HEK293 (cell line): ENCODE measurements at regions not wholly inside any gene's neighbourhood (a gene's known extent, or its start where the extent isn't known, plus 50 kb on each side); places are given as distances from the start of the nearest gene placed in this dataset.

Source experiments
- CTCF ChIA-PET: fragments of 350-600 bp; formaldehyde crosslinking; extraction: SDS; loops from one replicate; lab custom pipeline; 2021; ENCODE audit warnings: antibody characterized with exemption; lab: Yijun Ruan, JAX
- POLR2A ChIA-PET: fragments of 300-600 bp; formaldehyde crosslinking; extraction: SDS; loops from one replicate; lab custom pipeline; 2020; ENCODE audit warnings: antibody characterized with exemption, inconsistent platforms; lab: Yijun Ruan, JAX
- H3K27ac ChIP-seq: fragments of 200-500 bp; sonication (Bioruptor generic); 2 replicates; pipeline ENCODE4 v1.5.1; 2014; ENCODE audit warnings: low read depth, low read length, control low read depth, inconsistent platforms; ENCODE audit errors: extremely low read depth
- H3K36me3 ChIP-seq, 2 experiments: fragments of 200-500 bp in 1 of 2; sonication (Bioruptor generic) in 1 of 2; 1 replicate in 1 of 2; 2 replicates in 1 of 2; pipeline ENCODE4 v1.5.1; 2014 to 2017; ENCODE audit warnings: inconsistent platforms in 2 of 2, low read length in 2 of 2; ENCODE audit not compliant: control insufficient read depth in 2 of 2, insufficient read depth in 1 of 2
- H3K4me1 ChIP-seq: fragments of 200-500 bp; sonication (Bioruptor generic); 2 replicates; pipeline ENCODE4 v1.5.1; 2014; ENCODE audit warnings: mild to moderate bottlenecking, low read length, inconsistent platforms; ENCODE audit not compliant: control insufficient read depth, insufficient read depth
- H3K4me3 ChIP-seq: 2 replicates; pipeline ENCODE4 v1.5.1; 2011; ENCODE audit warnings: low read depth, mild to moderate bottlenecking, control low read depth, low read length, moderate library complexity
- H3K9me3 ChIP-seq: fragments of 200-500 bp; sonication (Bioruptor generic); 2 replicates; pipeline ENCODE4 v1.5.1; 2014; ENCODE audit warnings: low read depth, low read length, inconsistent platforms; ENCODE audit not compliant: control insufficient read depth, insufficient read depth
- KLF9 ChIP-seq: fragments of 450-650 bp; formaldehyde crosslinking; IDR thresholded peaks from 2 replicates; pipeline ENCODE4 v1.5.1; 2016; ENCODE audit warnings: missing biosample characterization, missing genetic modification characterization, low read depth
- MZF1 ChIP-seq: fragments of 450-650 bp; formaldehyde crosslinking; IDR thresholded peaks from 2 replicates; pipeline ENCODE4 v1.5.1; 2017; ENCODE audit warnings: missing biosample characterization, missing genetic modification characterization, borderline replicate concordance
- PRDM4 ChIP-seq: fragments of 450-650 bp; formaldehyde crosslinking; IDR thresholded peaks from 2 replicates; pipeline ENCODE4 v1.5.1; 2017; ENCODE audit warnings: missing biosample characterization, missing genetic modification characterization
- PRDM6 ChIP-seq: fragments of 450-650 bp; formaldehyde crosslinking; IDR thresholded peaks from 2 replicates; pipeline ENCODE4 v1.5.1; 2017; ENCODE audit warnings: missing biosample characterization, missing genetic modification characterization
- SALL2 ChIP-seq: fragments of 450-650 bp; formaldehyde crosslinking; IDR thresholded peaks from 2 replicates; pipeline ENCODE4 v1.5.0; 2017; ENCODE audit warnings: missing biosample characterization, mild to moderate bottlenecking, missing genetic modification characterization, borderline replicate concordance
- SP3 ChIP-seq: fragments of 450-650 bp; formaldehyde crosslinking; IDR thresholded peaks from 2 replicates; pipeline ENCODE4 v1.5.1; 2016; ENCODE audit warnings: missing biosample characterization, missing genetic modification characterization
- ZBTB48 ChIP-seq: fragments of 450-650 bp; formaldehyde crosslinking; IDR thresholded peaks from 2 replicates; pipeline ENCODE4 v1.5.1; 2016; ENCODE audit warnings: missing biosample characterization, missing genetic modification characterization
- ZNF184 ChIP-seq: fragments of 450-650 bp; IDR thresholded peaks from 2 replicates; pipeline ENCODE4 v1.5.1; 2018; ENCODE audit warnings: missing biosample characterization, mild to moderate bottlenecking, missing genetic modification characterization
- ZNF211 ChIP-seq: fragments of 450-650 bp; formaldehyde crosslinking; IDR thresholded peaks from 2 replicates; pipeline ENCODE4 v1.5.1; 2016; ENCODE audit warnings: low read depth, missing biosample characterization, missing genetic modification characterization
- ZNF221 ChIP-seq: fragments of 450-650 bp; formaldehyde crosslinking; IDR thresholded peaks from 2 replicates; pipeline ENCODE4 v1.5.1; 2017; ENCODE audit warnings: missing biosample characterization, missing genetic modification characterization, borderline replicate concordance
- ZNF223 ChIP-seq: fragments of 450-650 bp; formaldehyde crosslinking; IDR thresholded peaks from 2 replicates; pipeline ENCODE4 v1.5.1; 2016; ENCODE audit warnings: missing biosample characterization, missing genetic modification characterization
- ZNF416 ChIP-seq: fragments of 450-650 bp; formaldehyde crosslinking; IDR thresholded peaks from 2 replicates; pipeline ENCODE4 v1.5.1; 2016; ENCODE audit warnings: missing biosample characterization, missing genetic modification characterization
- ZNF473 ChIP-seq: fragments of 450-650 bp; formaldehyde crosslinking; IDR thresholded peaks from 2 replicates; pipeline ENCODE4 v1.5.1; 2017; ENCODE audit warnings: missing biosample characterization, missing genetic modification characterization
- ZNF488 ChIP-seq: fragments of 450-650 bp; formaldehyde crosslinking; IDR thresholded peaks from 2 replicates; pipeline ENCODE4 v1.5.1; 2016; ENCODE audit warnings: missing biosample characterization, missing genetic modification characterization
- ZNF510 ChIP-seq: fragments of 450-650 bp; formaldehyde crosslinking; IDR thresholded peaks from 2 replicates; pipeline ENCODE4 v1.5.1; 2018; ENCODE audit warnings: mild to moderate bottlenecking, missing genetic modification characterization, missing biosample characterization; ENCODE audit not compliant: insufficient replicate concordance
- ZNF558 ChIP-seq: fragments of 450-650 bp; formaldehyde crosslinking; IDR thresholded peaks from 2 replicates; pipeline ENCODE4 v1.5.1; 2016; ENCODE audit warnings: missing biosample characterization, missing genetic modification characterization
- ZNF571 ChIP-seq: fragments of 450-650 bp; formaldehyde crosslinking; IDR thresholded peaks from 2 replicates; pipeline ENCODE4 v1.5.0; 2017; ENCODE audit warnings: missing biosample characterization, missing genetic modification characterization
- ZNF580 ChIP-seq: fragments of 450-650 bp; formaldehyde crosslinking; IDR thresholded peaks from 2 replicates; pipeline ENCODE4 v1.5.1; 2016; ENCODE audit warnings: missing biosample characterization, missing genetic modification characterization
- ZNF610 ChIP-seq: fragments of 450-650 bp; formaldehyde crosslinking; IDR thresholded peaks from 2 replicates; pipeline ENCODE4 v1.5.1; 2016; ENCODE audit warnings: missing biosample characterization, missing genetic modification characterization, borderline replicate concordance
- ZNF664 ChIP-seq: fragments of 450-650 bp; formaldehyde crosslinking; IDR thresholded peaks from 2 replicates; pipeline ENCODE4 v1.5.1; 2016; ENCODE audit warnings: missing biosample characterization, missing genetic modification characterization
- ZNF768 ChIP-seq: fragments of 450-650 bp; formaldehyde crosslinking; IDR thresholded peaks from 2 replicates; pipeline ENCODE4 v1.5.1; 2018; ENCODE audit warnings: missing biosample characterization, mild to moderate bottlenecking, missing genetic modification characterization
- ZSCAN16 ChIP-seq: fragments of 450-650 bp; formaldehyde crosslinking; IDR thresholded peaks from 2 replicates; pipeline ENCODE4 v1.5.1; 2016; ENCODE audit warnings: missing biosample characterization, missing genetic modification characterization
- ZSCAN18 ChIP-seq: fragments of 450-650 bp; formaldehyde crosslinking; IDR thresholded peaks from 2 replicates; pipeline ENCODE4 v1.5.1; 2016; ENCODE audit warnings: missing biosample characterization, missing genetic modification characterization

- no peak for TF ChIP-seq ZNF510
- no peak for TF ChIP-seq ZNF488 (tag by site-specific recombination)
- no peak for TF ChIP-seq ZNF223 (tag by site-specific recombination)
- TF ChIP-seq KLF9 (tag by site-specific recombination) = no peak
- TF ChIP-seq, all 188 proteins: peak for 0
These were observed 97.6 kb upstream of the ARSJ start (continued) for GRCh38 chr4:114076899-114077570.

GRCh38 chr4:114077610-114078009, 98.2 kb upstream of the ARSJ start:
- no peak overlapping the region for H3K27ac ChIP-seq
- no peak overlapping the region for H3K4me3 ChIP-seq
- no peaks in the 10 kb centered on the region for H3K36me3 ChIP-seq
- H3K4me1 ChIP-seq = no peaks in the 10 kb centered on the region
- H3K9me3 ChIP-seq = no peaks in the 10 kb centered on the region
- CTCF ChIA-PET = interaction anchor here (0.6 kb wide), 1 partner anchor 13 kb away, joined by 3 read pairs; no protein-coding TSS in a partner anchor
- POLR2A ChIA-PET = no interaction called here
- TF ChIP-seq ZNF664 (tag by site-specific recombination) (no peak), PRDM4 (tag by site-specific recombination) (no peak), SALL2 (tag by site-specific recombination) (no peak), ZBTB48 (tag by site-specific recombination) (no peak), MZF1 (tag by site-specific recombination) (no peak), ZNF221 (tag by site-specific recombination) (no peak), ZNF416 (tag by site-specific recombination) (no peak), ZSCAN16 (tag by site-specific recombination) (no peak), ZNF580 (no peak), ZNF558 (tag by site-specific recombination) (no peak), PRDM6 (no peak), ZSCAN18 (tag by site-specific recombination) (no peak), ZNF184 (tag by site-specific recombination) (no peak), SP3 (no peak), ZNF211 (tag by site-specific recombination) (no peak), ZNF571 (tag by site-specific recombination) (no peak), ZNF473 (tag by site-specific recombination) (no peak), ZNF768 (tag by site-specific recombination) (no peak), ZNF610 (tag by site-specific recombination) (no peak)
